ENCODE measurements at regions not wholly inside any gene's neighbourhood (a gene's known extent, or its start where the extent isn't known, plus 50 kb on each side); places are given as distances from the start of the nearest gene placed in this dataset.

GRCh38 chr11:92552942-92553341, 328.3 kb downstream of the FAT3 start:
- no peaks in the 10 kb centered on the region for H3K9me3 ChIP-seq
- H3K4me1 ChIP-seq: no peaks in the 10 kb centered on the region
- H3K4me3 ChIP-seq: no peak overlapping the region
- 48 to 52% methylated on average over 2 of the region's 2 CpGs for WGBS, 2 donors
- H3K36me3 ChIP-seq: no peaks in the 10 kb centered on the region
- no peak for TF ChIP-seq EP300 (IDR thresholded peaks at IDR 0.05)
- TF ChIP-seq POLR2A (IDR thresholded peaks at IDR 0.05): no peak
- peak in 1 of 5 experiments; percentile 36 for TF ChIP-seq CTCF (IDR thresholded peaks at IDR 0.05)
- no peak for DNase-seq (ENCODE audit: low spot score in 2 of 2)
- H3K27me3 ChIP-seq: no peaks in the 10 kb centered on the region
- H3K27ac ChIP-seq: no peak overlapping the region

GRCh38 chr11:92554688-92555087, 330.1 kb downstream of the FAT3 start:
- Histone ChIP-seq H3K4me1 (no peaks in the 10 kb centered on the region), H3K27ac (no peak overlapping the region), H3K9me3 (no peaks in the 10 kb centered on the region), H3K27me3 (no peaks in the 10 kb centered on the region), H3K4me3 (no peak overlapping the region), H3K36me3 (no peaks in the 10 kb centered on the region)
- no peak for TF ChIP-seq CTCF (IDR thresholded peaks at IDR 0.05)
- TF ChIP-seq POLR2A (IDR thresholded peaks at IDR 0.05): no peak
- no peak for TF ChIP-seq EP300 (IDR thresholded peaks at IDR 0.05)
- WGBS, 2 donors: 91 to 94% methylated on average over 7 of the region's 7 CpGs
- DNase-seq (ENCODE audit: low spot score in 2 of 2): no peak

- no peaks in the 10 kb centered on the region for H3K9me3 ChIP-seq
- no peak overlapping the region for H3K27ac ChIP-seq
- H3K36me3 ChIP-seq: no peaks in the 10 kb centered on the region
- no peaks in the 10 kb centered on the region for H3K4me1 ChIP-seq
- no peak for TF ChIP-seq EP300 (IDR thresholded peaks at IDR 0.05)
- TF ChIP-seq POLR2A (IDR thresholded peaks at IDR 0.05): no peak
- no peak for TF ChIP-seq CTCF (IDR thresholded peaks at IDR 0.05)
- no peak overlapping the region for H3K4me3 ChIP-seq
- H3K27me3 ChIP-seq: no peaks in the 10 kb centered on the region
- 34 to 43% methylated on average over 4 of the region's 4 CpGs for whole genome bisulfite sequencing, 2 donors
- no peak for DNase-seq (ENCODE audit: low spot score in 2 of 2)
Observed at GRCh38 chr11:92556431-92556830, 331.8 kb downstream of the FAT3 start.

GRCh38 chr11:92557879-92558278, 333.3 kb downstream of the FAT3 start:
- Histone ChIP-seq H3K4me3 (no peak overlapping the region), H3K27ac (no peak overlapping the region), H3K27me3 (no peaks in the 10 kb centered on the region), H3K4me1 (no peaks in the 10 kb centered on the region), H3K9me3 (no peaks in the 10 kb centered on the region), H3K36me3 (no peaks in the 10 kb centered on the region)
- no peak for DNase-seq (ENCODE audit: low spot score in 2 of 2)
- 92 to 95% methylated on average over 1 of the region's 1 CpG for WGBS, 2 donors
- TF ChIP-seq EP300 (IDR thresholded peaks at IDR 0.05): no peak
- TF ChIP-seq POLR2A (IDR thresholded peaks at IDR 0.05): no peak
- no peak for TF ChIP-seq CTCF (IDR thresholded peaks at IDR 0.05)

- H3K36me3 ChIP-seq: no peaks in the 10 kb centered on the region
- no peaks in the 10 kb centered on the region for H3K9me3 ChIP-seq
- no peak overlapping the region for H3K27ac ChIP-seq
- WGBS, 2 donors: 66 to 76% methylated on average over 3 of the region's 3 CpGs
- no peak overlapping the region for H3K4me3 ChIP-seq
- no peaks in the 10 kb centered on the region for H3K27me3 ChIP-seq
- DNase-seq (ENCODE audit: low spot score in 2 of 2): no peak
- H3K4me1 ChIP-seq: no peaks in the 10 kb centered on the region
- TF ChIP-seq POLR2A (IDR thresholded peaks at IDR 0.05): no peak
Observed at GRCh38 chr11:92558323-92558722, 333.7 kb downstream of the FAT3 start.

- Histone ChIP-seq H3K27me3 (no peaks in the 10 kb centered on the region), H3K36me3 (no peaks in the 10 kb centered on the region), H3K4me3 (no peak overlapping the region), H3K27ac (no peak overlapping the region), H3K4me1 (no peaks in the 10 kb centered on the region), H3K9me3 (no peaks in the 10 kb centered on the region)
- WGBS, 2 donors: 54 to 70% methylated on average over 1 of the region's 1 CpG
- TF ChIP-seq POLR2A (IDR thresholded peaks at IDR 0.05): no peak
- no peak for TF ChIP-seq CTCF (IDR thresholded peaks at IDR 0.05)
- no peak for TF ChIP-seq EP300 (IDR thresholded peaks at IDR 0.05)
- DNase-seq (ENCODE audit: low spot score in 2 of 2): no peak
Observed at GRCh38 chr11:92569726-92570125, 345.1 kb downstream of the FAT3 start.
